ENCODE measurements at regions not wholly inside any gene's neighbourhood (a gene's known extent, or its start where the extent isn't known, plus 50 kb on each side); places are given as distances from the start of the nearest gene placed in this dataset.

- CTCF ChIA-PET: interaction anchor here (0.6 to 2.2 kb wide), 3 partner anchors 56 to 803 kb away, joined by 3 to 6 read pairs (median 4); no protein-coding TSS in a partner anchor
- no TSS peak for BruUV-seq (replicated peaks)
Observed at GRCh38 chr1:58895559-58896145, 111.8 kb upstream of the JUN start.

GRCh38 chr1:58896246-58897183, 112.7 kb upstream of the JUN start:
- Mint-ChIP-seq H3K9me3 (ENCODE audit: unreplicated experiment) (no peaks in the 10 kb centered on the region), H3K27me3 (ENCODE audit: insufficient read depth, unreplicated experiment) (no peaks in the 10 kb centered on the region), H3K4me1 (ENCODE audit: insufficient read depth, unreplicated experiment) (peaks cover 18% of the 10 kb centered on the region), H3K4me3 (ENCODE audit: unreplicated experiment) (no peak overlapping the region), H3K27ac (ENCODE audit: low read depth, unreplicated experiment) (no peak overlapping the region), H3K36me3 (ENCODE audit: insufficient read depth, unreplicated experiment) (peaks cover 4% of the 10 kb centered on the region)
- intact Hi-C loops (cut with micrococcal nuclease): no loop called here
- no peak for DNase-seq (ENCODE audit: unreplicated experiment)
- BruUV-seq (replicated peaks): no TSS peak
- no peak for TF ChIP-seq CTCF (IDR thresholded peaks at IDR 0.05; ENCODE audit: unreplicated experiment)
- POLR2A ChIA-PET: interaction anchor here (0.6 to 1.5 kb wide), 5 partner anchors 18 to 57 kb away, joined by 3 to 4 read pairs (median 3); no protein-coding TSS in a partner anchor
- CTCF ChIA-PET: interaction anchor here (0.6 to 2.2 kb wide), 3 partner anchors 57 to 802 kb away, joined by 3 to 6 read pairs (median 4); no protein-coding TSS in a partner anchor

More at GRCh38 chr1:58895559-58896145, 111.8 kb upstream of the JUN start:
- H3K27me3 Mint-ChIP-seq (ENCODE audit: insufficient read depth, unreplicated experiment): no peaks in the 10 kb centered on the region
- POLR2A ChIA-PET: interaction anchor here (1.0 to 1.5 kb wide), 3 partner anchors 17 to 47 kb away, joined by 3 to 4 read pairs (median 4); no protein-coding TSS in a partner anchor
- TF ChIP-seq CTCF (IDR thresholded peaks at IDR 0.05; ENCODE audit: unreplicated experiment): no peak
- intact Hi-C loops (cut with micrococcal nuclease): no loop called here
- DNase-seq (ENCODE audit: unreplicated experiment): no peak
- peaks cover 4% of the 10 kb centered on the region for H3K36me3 Mint-ChIP-seq (ENCODE audit: insufficient read depth, unreplicated experiment)
- no peaks in the 10 kb centered on the region for H3K9me3 Mint-ChIP-seq (ENCODE audit: unreplicated experiment)
- no peak overlapping the region for H3K27ac Mint-ChIP-seq (ENCODE audit: low read depth, unreplicated experiment)
- no peak overlapping the region for H3K4me3 Mint-ChIP-seq (ENCODE audit: unreplicated experiment)
- peaks cover 18% of the 10 kb centered on the region for H3K4me1 Mint-ChIP-seq (ENCODE audit: insufficient read depth, unreplicated experiment)

- intact Hi-C loops (cut with micrococcal nuclease): no loop called here
- CTCF ChIA-PET: interaction anchor here (0.6 to 1.1 kb wide), 3 partner anchors 8 to 41 kb away, joined by 3 to 4 read pairs (median 3); no protein-coding TSS in a partner anchor
- no peak overlapping the region for H3K27ac Mint-ChIP-seq (ENCODE audit: low read depth, unreplicated experiment)
Observed at GRCh38 chr1:58898739-58899586, 115.1 kb upstream of the JUN start.

More at GRCh38 chr1:58898739-58899586, 115.1 kb upstream of the JUN start:
- H3K4me1 Mint-ChIP-seq (ENCODE audit: insufficient read depth, unreplicated experiment): peaks cover 18% of the 10 kb centered on the region
- peaks cover 4% of the 10 kb centered on the region for H3K36me3 Mint-ChIP-seq (ENCODE audit: insufficient read depth, unreplicated experiment)
- BruUV-seq (replicated peaks): no TSS peak
- H3K9me3 Mint-ChIP-seq (ENCODE audit: unreplicated experiment): no peaks in the 10 kb centered on the region
- POLR2A ChIA-PET: interaction anchor here (1.0 kb wide), 1 partner anchor 16 kb away, joined by 3 read pairs; no protein-coding TSS in a partner anchor
- H3K27me3 Mint-ChIP-seq (ENCODE audit: insufficient read depth, unreplicated experiment): no peaks in the 10 kb centered on the region
- H3K4me3 Mint-ChIP-seq (ENCODE audit: unreplicated experiment): no peak overlapping the region
- DNase-seq (ENCODE audit: unreplicated experiment): no peak
- no peak for TF ChIP-seq CTCF (IDR thresholded peaks at IDR 0.05; ENCODE audit: unreplicated experiment)
